ENCODE measurements at regions not wholly inside any gene's neighbourhood (a gene's known extent, or its start where the extent isn't known, plus 50 kb on each side); places are given as distances from the start of the nearest gene placed in this dataset.

GRCh38 chr7:18202315-18203045 lies 174.8 kb upstream of the PRPS1L1 start:
- no peak for DNase-seq

GRCh38 chr7:18206331-18206730 lies 178.7 kb upstream of the PRPS1L1 start:
- DNase-seq, result no peak

GRCh38 chr7:18208921-18209320 lies 181.3 kb upstream of the PRPS1L1 start:
- no peak for DNase-seq

GRCh38 chr7:18210377-18210776 lies 182.7 kb upstream of the PRPS1L1 start:
- DNase-seq, result no peak

GRCh38 chr7:18210788-18211187 lies 183.1 kb upstream of the PRPS1L1 start:
- DNase-seq, result no peak

GRCh38 chr7:18212308-18212707 lies 184.7 kb upstream of the PRPS1L1 start:
- DNase-seq, result no peak

- no peak for DNase-seq
Measured at GRCh38 chr7:18212758-18213157, 185.1 kb upstream of the PRPS1L1 start.

GRCh38 chr7:18213652-18214051 lies 186.0 kb upstream of the PRPS1L1 start:
- no peak for DNase-seq

- no peak for DNase-seq
Measured at GRCh38 chr7:18216270-18216669, 188.6 kb upstream of the PRPS1L1 start.

- no peak for DNase-seq
Measured at GRCh38 chr7:18221377-18222293, 194.0 kb upstream of the PRPS1L1 start.

GRCh38 chr7:18222636-18223035 lies 195.0 kb upstream of the PRPS1L1 start:
- DNase-seq, result no peak

GRCh38 chr7:18224138-18224537 lies 196.5 kb upstream of the PRPS1L1 start:
- DNase-seq, result no peak

GRCh38 chr7:18225067-18225466 lies 197.4 kb upstream of the PRPS1L1 start:
- DNase-seq, result no peak

GRCh38 chr7:18226598-18226997 lies 199.0 kb upstream of the PRPS1L1 start:
- no peak for DNase-seq

GRCh38 chr7:18228686-18229085 lies 201.0 kb upstream of the PRPS1L1 start:
- DNase-seq, result no peak

GRCh38 chr7:18230271-18230670 lies 202.6 kb upstream of the PRPS1L1 start:
- no peak for DNase-seq

GRCh38 chr7:18231854-18232253 lies 204.2 kb upstream of the PRPS1L1 start:
- DNase-seq, result no peak

GRCh38 chr7:18234519-18234918 lies 206.9 kb upstream of the PRPS1L1 start:
- no peak for DNase-seq

GRCh38 chr7:18235819-18236218 lies 208.2 kb upstream of the PRPS1L1 start:
- no peak for DNase-seq

GRCh38 chr7:18239212-18239611 lies 211.6 kb upstream of the PRPS1L1 start:
- no peak for DNase-seq

- DNase-seq, result no peak
Measured at GRCh38 chr7:18241543-18242231, 214.0 kb upstream of the PRPS1L1 start.

- DNase-seq, result no peak
Measured at GRCh38 chr7:18243731-18244130, 216.1 kb upstream of the PRPS1L1 start.

- DNase-seq, result no peak
Measured at GRCh38 chr7:18250133-18250532, 222.5 kb upstream of the PRPS1L1 start.

GRCh38 chr7:18257711-18258110 lies 230.1 kb upstream of the PRPS1L1 start:
- no peak for DNase-seq
